Stimulated activated memory B cell treated with anti-CD40 and anti-IgM and Interleukin-4, amounts not matched to agents 10 μg/mL and 1 μg/mL and 100 μg/mL, for 72 hours (primary cell): ENCODE measurements at regions not wholly inside any gene's neighbourhood (a gene's known extent, or its start where the extent isn't known, plus 50 kb on each side); places are given as distances from the start of the nearest gene placed in this dataset.

ENCODE experiments used
- ATAC-seq: fragments of 150-1000 bp; cut with Tn5 transposase; 2 replicates; pipeline ENCODE4 v1.10.0; 2021
- H3K27ac Mint-ChIP-seq: one replicate; pipeline ENCODE4 v1.8.0; 2022; ENCODE audit warnings: mild to moderate bottlenecking, mixed read lengths
- H3K27me3 Mint-ChIP-seq: one replicate; pipeline ENCODE4 v1.8.0; 2022; ENCODE audit warnings: mixed read lengths
- H3K36me3 Mint-ChIP-seq: one replicate; pipeline ENCODE4 v1.8.0; 2022; ENCODE audit warnings: mixed read lengths
- H3K4me1 Mint-ChIP-seq: one replicate; pipeline ENCODE4 v1.8.0; 2022; ENCODE audit warnings: mixed read lengths
- H3K4me3 Mint-ChIP-seq: one replicate; pipeline ENCODE4 v1.8.0; 2022; ENCODE audit warnings: mild to moderate bottlenecking, moderate library complexity, mixed read lengths
- H3K9me3 Mint-ChIP-seq: one replicate; pipeline ENCODE4 v1.8.0; 2022; ENCODE audit warnings: mixed read lengths

GRCh38 chr16:66058172-66058691 is 308.3 kb upstream of the CDH5 start:
- Mint-ChIP-seq H3K27ac (no peak overlapping the region), H3K27me3 (peaks cover 9% of the 10 kb centered on the region), H3K36me3 (no peaks in the 10 kb centered on the region), H3K4me1 (no peaks in the 10 kb centered on the region), H3K4me3 (no peak overlapping the region), H3K9me3 (peaks cover 4% of the 10 kb centered on the region)
- no peak for ATAC-seq

GRCh38 chr16:66057057-66057456 is 309.4 kb upstream of the CDH5 start:
- peaks cover 9% of the 10 kb centered on the region for H3K27me3 Mint-ChIP-seq
- no peak for ATAC-seq
- H3K9me3 Mint-ChIP-seq, result peaks cover 4% of the 10 kb centered on the region
- H3K4me1 Mint-ChIP-seq, result no peaks in the 10 kb centered on the region
- H3K27ac Mint-ChIP-seq, result no peak overlapping the region
- no peaks in the 10 kb centered on the region for H3K36me3 Mint-ChIP-seq
- no peak overlapping the region for H3K4me3 Mint-ChIP-seq

GRCh38 chr16:66054095-66054494 is 312.4 kb upstream of the CDH5 start:
- no peak overlapping the region for H3K27ac Mint-ChIP-seq
- ATAC-seq, result no peak
- H3K4me3 Mint-ChIP-seq, result no peak overlapping the region
- no peaks in the 10 kb centered on the region for H3K4me1 Mint-ChIP-seq
- H3K27me3 Mint-ChIP-seq, result no peaks in the 10 kb centered on the region
- H3K36me3 Mint-ChIP-seq, result no peaks in the 10 kb centered on the region
- H3K9me3 Mint-ChIP-seq, result peaks cover 2% of the 10 kb centered on the region

- H3K4me1 Mint-ChIP-seq, result no peaks in the 10 kb centered on the region
- ATAC-seq, result no peak
- no peak overlapping the region for H3K27ac Mint-ChIP-seq
- no peak overlapping the region for H3K4me3 Mint-ChIP-seq
- no peaks in the 10 kb centered on the region for H3K27me3 Mint-ChIP-seq
- H3K9me3 Mint-ChIP-seq, result peaks cover 5% of the 10 kb centered on the region
- H3K36me3 Mint-ChIP-seq, result no peaks in the 10 kb centered on the region
These were observed 313.7 kb upstream of the CDH5 start for GRCh38 chr16:66052745-66053144.

GRCh38 chr16:66050991-66051390 is 315.5 kb upstream of the CDH5 start:
- no peaks in the 10 kb centered on the region for H3K36me3 Mint-ChIP-seq
- no peaks in the 10 kb centered on the region for H3K4me1 Mint-ChIP-seq
- H3K4me3 Mint-ChIP-seq, result no peak overlapping the region
- H3K9me3 Mint-ChIP-seq, result peaks cover 5% of the 10 kb centered on the region
- no peak for ATAC-seq
- no peak overlapping the region for H3K27ac Mint-ChIP-seq
- H3K27me3 Mint-ChIP-seq, result no peaks in the 10 kb centered on the region

GRCh38 chr16:66049865-66050264 is 316.6 kb upstream of the CDH5 start:
- Mint-ChIP-seq H3K27me3 (no peaks in the 10 kb centered on the region), H3K4me1 (no peaks in the 10 kb centered on the region), H3K4me3 (no peak overlapping the region), H3K27ac (no peak overlapping the region), H3K9me3 (peaks cover 7% of the 10 kb centered on the region), H3K36me3 (no peaks in the 10 kb centered on the region)
- ATAC-seq, result no peak

- no peak overlapping the region for H3K4me3 Mint-ChIP-seq
- H3K36me3 Mint-ChIP-seq, result no peaks in the 10 kb centered on the region
- H3K27ac Mint-ChIP-seq, result no peak overlapping the region
- ATAC-seq, result no peak
- no peaks in the 10 kb centered on the region for H3K27me3 Mint-ChIP-seq
- no peaks in the 10 kb centered on the region for H3K4me1 Mint-ChIP-seq
- peaks cover 7% of the 10 kb centered on the region for H3K9me3 Mint-ChIP-seq
These were observed 320.9 kb upstream of the CDH5 start for GRCh38 chr16:66045626-66046025.

GRCh38 chr16:66044556-66044955 is 321.9 kb upstream of the CDH5 start:
- ATAC-seq, result no peak
- no peaks in the 10 kb centered on the region for H3K4me1 Mint-ChIP-seq
- H3K36me3 Mint-ChIP-seq, result no peaks in the 10 kb centered on the region
- H3K4me3 Mint-ChIP-seq, result no peak overlapping the region
- peaks cover 7% of the 10 kb centered on the region for H3K9me3 Mint-ChIP-seq
- H3K27me3 Mint-ChIP-seq, result no peaks in the 10 kb centered on the region
- H3K27ac Mint-ChIP-seq, result no peak overlapping the region

- Mint-ChIP-seq H3K4me1 (no peaks in the 10 kb centered on the region), H3K9me3 (peaks cover 7% of the 10 kb centered on the region), H3K27ac (no peak overlapping the region), H3K4me3 (no peak overlapping the region), H3K27me3 (no peaks in the 10 kb centered on the region), H3K36me3 (no peaks in the 10 kb centered on the region)
- ATAC-seq, result no peak
These were observed 322.4 kb upstream of the CDH5 start for GRCh38 chr16:66044089-66044488.

GRCh38 chr16:66043326-66043725 is 323.2 kb upstream of the CDH5 start:
- Mint-ChIP-seq H3K4me1 (no peaks in the 10 kb centered on the region), H3K27me3 (no peaks in the 10 kb centered on the region), H3K36me3 (no peaks in the 10 kb centered on the region), H3K27ac (no peak overlapping the region), H3K4me3 (no peak overlapping the region), H3K9me3 (peaks cover 5% of the 10 kb centered on the region)
- ATAC-seq, result no peak

- no peaks in the 10 kb centered on the region for H3K4me1 Mint-ChIP-seq
- peaks cover 2% of the 10 kb centered on the region for H3K9me3 Mint-ChIP-seq
- no peak for ATAC-seq
- H3K4me3 Mint-ChIP-seq, result no peak overlapping the region
- no peaks in the 10 kb centered on the region for H3K27me3 Mint-ChIP-seq
- H3K36me3 Mint-ChIP-seq, result no peaks in the 10 kb centered on the region
- H3K27ac Mint-ChIP-seq, result no peak overlapping the region
These were observed 324.1 kb upstream of the CDH5 start for GRCh38 chr16:66042341-66042740.

GRCh38 chr16:66041907-66042306 is 324.6 kb upstream of the CDH5 start:
- H3K27me3 Mint-ChIP-seq, result no peaks in the 10 kb centered on the region
- peaks cover 2% of the 10 kb centered on the region for H3K9me3 Mint-ChIP-seq
- no peak for ATAC-seq
- no peaks in the 10 kb centered on the region for H3K4me1 Mint-ChIP-seq
- H3K36me3 Mint-ChIP-seq, result no peaks in the 10 kb centered on the region
- H3K4me3 Mint-ChIP-seq, result no peak overlapping the region
- no peak overlapping the region for H3K27ac Mint-ChIP-seq

- H3K27me3 Mint-ChIP-seq, result no peaks in the 10 kb centered on the region
- no peaks in the 10 kb centered on the region for H3K9me3 Mint-ChIP-seq
- ATAC-seq, result no peak
- no peaks in the 10 kb centered on the region for H3K36me3 Mint-ChIP-seq
- H3K27ac Mint-ChIP-seq, result no peak overlapping the region
- no peaks in the 10 kb centered on the region for H3K4me1 Mint-ChIP-seq
- no peak overlapping the region for H3K4me3 Mint-ChIP-seq
These were observed 326.7 kb upstream of the CDH5 start for GRCh38 chr16:66039793-66040192.

- no peaks in the 10 kb centered on the region for H3K27me3 Mint-ChIP-seq
- no peak for ATAC-seq
- no peaks in the 10 kb centered on the region for H3K4me1 Mint-ChIP-seq
These were observed 329.4 kb upstream of the CDH5 start for GRCh38 chr16:66036793-66037715.

GRCh38 chr16:66036184-66036583 is 330.3 kb upstream of the CDH5 start:
- Mint-ChIP-seq H3K4me3 (no peak overlapping the region), H3K36me3 (no peaks in the 10 kb centered on the region), H3K9me3 (no peaks in the 10 kb centered on the region), H3K4me1 (no peaks in the 10 kb centered on the region), H3K27ac (no peak overlapping the region), H3K27me3 (no peaks in the 10 kb centered on the region)
- ATAC-seq, result no peak

More at GRCh38 chr16:66036793-66037715, 329.4 kb upstream of the CDH5 start:
- Mint-ChIP-seq H3K9me3 (no peaks in the 10 kb centered on the region), H3K4me3 (no peak overlapping the region), H3K27ac (no peak overlapping the region), H3K36me3 (no peaks in the 10 kb centered on the region)

GRCh38 chr16:66035096-66035495 is 331.4 kb upstream of the CDH5 start:
- H3K4me1 Mint-ChIP-seq, result no peaks in the 10 kb centered on the region
- no peaks in the 10 kb centered on the region for H3K9me3 Mint-ChIP-seq
- no peak for ATAC-seq
- H3K4me3 Mint-ChIP-seq, result no peak overlapping the region
- H3K36me3 Mint-ChIP-seq, result no peaks in the 10 kb centered on the region
- H3K27me3 Mint-ChIP-seq, result no peaks in the 10 kb centered on the region
- no peak overlapping the region for H3K27ac Mint-ChIP-seq
